Sigmoid colon (tissue), 4 donors: ENCODE measurements at regions not wholly inside any gene's neighbourhood (a gene's known extent, or its start where the extent isn't known, plus 50 kb on each side); places are given as distances from the start of the nearest gene placed in this dataset.

Source experiments
- EP300 ChIP-seq, 4 donors: sonication (generic); formaldehyde crosslinking; IDR thresholded peaks; one replicate each; pipeline ENCODE4 v1.6.1; 2017; ENCODE audit warnings: antibody characterized with exemption in 4 of 4
- POLR2A ChIP-seq, 2 donors: fragments of 450-650 bp; IDR thresholded peaks; one replicate each; pipeline ENCODE4 v1.6.1; 2016; ENCODE audit warnings: antibody characterized with exemption in 2 of 2, mild to moderate bottlenecking in 2 of 2, moderate library complexity in 2 of 2
- POLR2AphosphoS5 ChIP-seq, 4 donors: sonication (generic); formaldehyde crosslinking; IDR thresholded peaks; one replicate each; pipeline ENCODE4 v1.6.1; 2017; ENCODE audit warnings: antibody characterized with exemption in 4 of 4

DNA sequence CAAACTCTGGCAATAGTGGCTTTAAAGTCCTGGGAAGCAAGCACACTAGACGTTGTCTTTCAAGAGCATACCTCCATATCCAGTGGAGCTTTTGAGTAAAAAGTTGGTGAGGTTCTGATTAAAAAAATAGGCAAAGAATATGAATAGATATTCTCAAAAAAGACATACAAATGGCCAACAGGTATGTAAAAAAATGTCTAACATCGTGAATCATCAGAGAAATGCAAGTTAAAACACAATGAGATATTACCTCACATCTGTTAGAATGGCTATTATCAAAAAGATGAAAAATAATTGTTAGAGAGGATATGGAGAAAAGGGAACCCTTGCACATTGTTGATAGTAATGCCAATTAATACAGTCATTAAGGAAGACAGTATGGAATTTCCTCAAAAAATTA, 407.1 kb downstream of the MDFIC start:
- TF ChIP-seq POLR2AphosphoS5 (IDR thresholded peaks at IDR 0.05) (no peak), POLR2A (IDR thresholded peaks at IDR 0.05) (no peak), EP300 (IDR thresholded peaks at IDR 0.05) (no peak)
